Rectal smooth muscle tissue (tissue), 1 donor: ENCODE measurements at regions not wholly inside any gene's neighbourhood (a gene's known extent, or its start where the extent isn't known, plus 50 kb on each side); places are given as distances from the start of the nearest gene placed in this dataset.

Experiments
- H3K27ac ChIP-seq: one replicate; pipeline ENCODE4 v1.7.0; 2013; ENCODE audit warnings: low read depth, low read length, inconsistent platforms
- H3K27me3 ChIP-seq: one replicate; pipeline ENCODE4 v1.7.0; 2013; ENCODE audit warnings: low read length; ENCODE audit not compliant: control insufficient read depth, insufficient read depth
- H3K36me3 ChIP-seq: one replicate; pipeline ENCODE4 v1.7.0; 2013; ENCODE audit warnings: low read length; ENCODE audit not compliant: control insufficient read depth, insufficient read depth
- H3K4me1 ChIP-seq: one replicate; pipeline ENCODE4 v1.7.0; 2013; ENCODE audit warnings: low read length; ENCODE audit not compliant: control insufficient read depth, insufficient read depth
- H3K4me3 ChIP-seq: one replicate; pipeline ENCODE4 v1.7.0; 2013; ENCODE audit warnings: low read length
- H3K9ac ChIP-seq: one replicate; pipeline ENCODE4 v1.7.0; 2013; ENCODE audit warnings: low read length

DNA sequence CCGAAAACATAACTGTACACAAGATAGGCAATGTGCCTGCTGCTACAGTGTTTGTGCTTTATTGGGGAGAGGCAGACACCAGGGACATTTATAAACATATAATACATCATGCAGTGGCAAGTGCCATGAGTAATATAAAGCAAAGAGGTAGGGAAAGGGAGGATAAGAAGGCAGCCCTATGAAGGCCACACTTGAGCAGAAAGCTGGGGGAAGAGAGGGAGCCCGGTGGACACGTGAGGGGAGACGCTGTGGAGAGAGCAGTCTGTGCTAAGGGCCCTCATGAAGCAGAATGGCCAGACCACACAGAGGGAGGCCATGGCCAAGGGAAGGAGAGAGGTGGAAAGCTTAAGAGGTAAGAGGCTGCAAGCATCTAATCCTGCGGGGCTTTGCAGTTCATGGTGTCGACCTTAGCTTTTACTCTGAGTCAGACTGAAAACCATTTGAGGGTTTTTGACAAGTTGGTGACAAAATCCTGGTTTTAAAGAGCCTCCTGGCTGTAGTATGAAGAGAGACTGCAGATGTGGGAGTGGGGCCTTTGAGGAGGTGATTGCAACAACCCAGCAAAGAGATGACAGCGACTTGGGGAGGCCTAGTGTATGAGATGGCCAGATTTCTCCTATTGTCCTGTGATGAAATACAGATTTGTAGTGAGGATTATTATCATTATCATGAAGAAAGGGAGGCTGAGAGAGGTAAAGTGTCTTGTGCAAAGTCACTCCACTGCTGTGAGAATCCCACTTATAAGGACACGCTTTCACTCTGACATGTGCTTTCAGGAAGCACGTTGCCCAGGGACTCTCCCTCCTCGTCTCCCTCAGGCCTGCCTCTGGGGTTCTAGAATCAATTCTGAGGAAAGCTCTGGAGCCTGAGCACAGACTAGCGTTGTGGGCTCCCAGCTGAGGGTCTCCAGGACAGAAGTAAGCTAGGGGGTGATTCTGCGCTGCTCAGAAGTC lies 192.9 kb downstream of the RHOU start:
- no peaks in the 10 kb centered on the region for H3K36me3 ChIP-seq
- peaks cover 2% of the 10 kb centered on the region for H3K4me1 ChIP-seq
- H3K27me3 ChIP-seq = no peaks in the 10 kb centered on the region
- H3K4me3 ChIP-seq = no peak overlapping the region
- H3K9ac ChIP-seq = no peak overlapping the region
- no peak overlapping the region for H3K27ac ChIP-seq

GRCh38 chr1:228929476-228930027 lies 194.3 kb downstream of the RHOU start:
- Histone ChIP-seq H3K4me3 (no peak overlapping the region), H3K36me3 (no peaks in the 10 kb centered on the region), H3K4me1 (no peaks in the 10 kb centered on the region), H3K9ac (no peak overlapping the region), H3K27me3 (no peaks in the 10 kb centered on the region), H3K27ac (no peak overlapping the region)

- H3K27ac ChIP-seq = no peak overlapping the region
- no peak overlapping the region for H3K9ac ChIP-seq
- H3K4me3 ChIP-seq = no peak overlapping the region
- no peaks in the 10 kb centered on the region for H3K36me3 ChIP-seq
- H3K4me1 ChIP-seq = no peaks in the 10 kb centered on the region
- H3K27me3 ChIP-seq = no peaks in the 10 kb centered on the region
Measured at GRCh38 chr1:228930479-228930957, 195.2 kb downstream of the RHOU start.

DNA sequence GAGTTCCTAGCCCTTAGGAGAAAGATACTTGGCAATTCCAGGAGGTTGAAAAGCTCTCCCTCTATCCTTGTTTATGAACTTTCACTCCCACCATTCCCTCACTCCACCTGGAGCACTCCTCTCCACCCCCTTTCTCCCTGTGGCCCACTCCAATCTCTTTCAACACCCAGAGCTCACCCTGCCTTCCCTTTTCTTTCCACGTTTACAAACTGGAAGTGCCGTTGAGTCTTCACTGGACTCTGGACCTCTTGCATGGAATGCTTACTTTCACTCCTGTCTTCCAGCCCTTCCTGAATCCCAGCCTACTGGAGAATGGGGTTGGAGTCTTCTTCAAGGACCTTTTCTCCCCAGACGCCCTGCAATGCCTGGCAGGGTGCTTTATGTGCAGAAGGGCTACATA lies 198.5 kb downstream of the RHOU start:
- Histone ChIP-seq H3K4me3 (no peak overlapping the region), H3K4me1 (no peaks in the 10 kb centered on the region), H3K36me3 (no peaks in the 10 kb centered on the region), H3K9ac (no peak overlapping the region), H3K27ac (no peak overlapping the region), H3K27me3 (no peaks in the 10 kb centered on the region)

DNA sequence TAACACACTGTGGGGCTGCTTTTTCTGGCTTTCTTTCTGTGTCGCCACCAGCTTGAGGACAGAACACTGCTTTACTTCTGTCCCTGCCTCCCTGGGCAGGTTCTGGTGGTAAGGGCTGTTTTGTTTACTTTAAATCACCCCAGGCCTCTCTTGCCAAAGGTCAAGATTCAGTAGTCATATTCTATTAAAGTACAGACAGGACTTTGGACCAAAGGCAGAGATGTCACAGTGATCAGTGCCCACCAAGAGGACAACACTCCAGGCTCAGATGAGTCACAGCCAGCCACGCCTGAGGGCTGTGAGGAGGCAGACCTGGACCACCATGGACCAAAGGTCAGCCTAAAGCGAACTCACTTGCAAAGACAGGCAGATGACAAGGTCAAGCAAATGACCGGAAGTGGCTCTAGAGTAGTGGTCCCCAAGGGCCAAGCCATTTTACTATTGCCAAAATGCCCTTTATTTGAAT lies 200.0 kb downstream of the RHOU start:
- H3K36me3 ChIP-seq = no peaks in the 10 kb centered on the region
- no peaks in the 10 kb centered on the region for H3K27me3 ChIP-seq
- H3K4me3 ChIP-seq = no peak overlapping the region
- no peak overlapping the region for H3K9ac ChIP-seq
- H3K27ac ChIP-seq = no peak overlapping the region
- H3K4me1 ChIP-seq = no peaks in the 10 kb centered on the region

DNA sequence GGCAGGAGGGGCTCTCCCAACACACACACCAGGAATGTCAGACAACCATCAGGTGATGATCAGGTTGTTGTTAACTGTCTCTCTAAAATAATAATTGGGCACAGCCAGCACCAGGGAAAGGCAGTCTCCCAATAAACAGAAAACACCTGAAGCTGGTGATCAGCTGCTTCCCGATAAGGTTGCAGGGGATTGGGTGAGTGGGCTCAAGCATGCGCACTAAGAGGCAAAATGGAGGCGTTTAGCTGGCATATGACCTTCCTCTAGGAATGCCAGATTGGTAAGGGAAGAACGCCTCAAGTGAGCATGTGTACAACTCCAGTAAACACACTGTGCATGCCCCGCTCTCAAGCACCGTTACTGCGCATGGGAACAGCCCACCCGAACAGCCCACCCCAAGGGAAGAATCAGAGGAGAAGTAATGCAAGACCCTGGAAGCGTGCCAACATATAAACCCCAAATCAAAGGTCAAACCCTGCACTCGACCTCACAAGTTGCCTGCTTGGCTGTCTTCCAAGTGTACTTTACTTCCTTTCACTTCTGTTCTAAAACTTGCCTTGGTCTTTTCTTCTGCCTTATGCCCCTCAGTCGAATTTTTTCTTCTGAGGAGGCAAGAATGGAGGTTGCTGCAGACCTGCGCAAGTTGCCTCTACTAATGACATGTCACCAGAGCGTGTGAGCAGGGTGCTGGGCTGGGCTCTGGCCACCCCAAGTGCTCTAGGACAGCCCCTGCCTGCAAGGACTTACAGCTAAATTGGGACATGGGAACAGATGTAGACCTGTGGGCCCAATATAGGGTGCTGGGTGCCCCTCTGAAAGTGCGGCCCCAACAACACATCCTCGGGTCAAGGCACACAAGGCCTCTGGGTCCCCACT lies 200.8 kb downstream of the RHOU start:
- Histone ChIP-seq H3K27ac (no peak overlapping the region), H3K36me3 (no peaks in the 10 kb centered on the region), H3K27me3 (no peaks in the 10 kb centered on the region), H3K9ac (no peak overlapping the region), H3K4me1 (no peaks in the 10 kb centered on the region), H3K4me3 (no peak overlapping the region)

DNA sequence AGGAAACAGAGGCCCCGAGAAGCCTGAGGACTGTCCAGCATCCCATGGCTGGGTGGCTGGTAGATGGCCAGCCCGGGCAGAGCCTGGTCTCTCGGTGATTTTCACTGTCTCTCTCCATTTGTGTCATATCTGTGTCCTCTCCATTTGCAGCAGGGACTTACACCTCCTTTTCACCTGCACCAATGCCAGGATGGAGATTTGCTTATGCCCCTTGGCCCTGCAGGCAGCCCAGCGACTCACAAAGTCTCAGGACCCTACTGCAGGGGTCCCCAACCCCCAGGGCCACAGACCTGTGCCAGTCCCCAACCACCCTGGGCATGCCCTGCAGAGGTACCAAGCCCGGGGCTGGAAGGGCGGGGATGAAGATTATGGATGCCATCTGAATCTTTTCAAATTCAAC lies 201.6 kb downstream of the RHOU start:
- Histone ChIP-seq H3K27me3 (no peaks in the 10 kb centered on the region), H3K4me1 (no peaks in the 10 kb centered on the region), H3K36me3 (no peaks in the 10 kb centered on the region), H3K27ac (no peak overlapping the region), H3K4me3 (no peak overlapping the region), H3K9ac (no peak overlapping the region)

- Histone ChIP-seq H3K4me3 (no peak overlapping the region), H3K36me3 (no peaks in the 10 kb centered on the region), H3K9ac (no peak overlapping the region), H3K27ac (no peak overlapping the region), H3K27me3 (no peaks in the 10 kb centered on the region), H3K4me1 (no peaks in the 10 kb centered on the region)
Measured at GRCh38 chr1:228937351-228937750, 202.1 kb downstream of the RHOU start.

DNA sequence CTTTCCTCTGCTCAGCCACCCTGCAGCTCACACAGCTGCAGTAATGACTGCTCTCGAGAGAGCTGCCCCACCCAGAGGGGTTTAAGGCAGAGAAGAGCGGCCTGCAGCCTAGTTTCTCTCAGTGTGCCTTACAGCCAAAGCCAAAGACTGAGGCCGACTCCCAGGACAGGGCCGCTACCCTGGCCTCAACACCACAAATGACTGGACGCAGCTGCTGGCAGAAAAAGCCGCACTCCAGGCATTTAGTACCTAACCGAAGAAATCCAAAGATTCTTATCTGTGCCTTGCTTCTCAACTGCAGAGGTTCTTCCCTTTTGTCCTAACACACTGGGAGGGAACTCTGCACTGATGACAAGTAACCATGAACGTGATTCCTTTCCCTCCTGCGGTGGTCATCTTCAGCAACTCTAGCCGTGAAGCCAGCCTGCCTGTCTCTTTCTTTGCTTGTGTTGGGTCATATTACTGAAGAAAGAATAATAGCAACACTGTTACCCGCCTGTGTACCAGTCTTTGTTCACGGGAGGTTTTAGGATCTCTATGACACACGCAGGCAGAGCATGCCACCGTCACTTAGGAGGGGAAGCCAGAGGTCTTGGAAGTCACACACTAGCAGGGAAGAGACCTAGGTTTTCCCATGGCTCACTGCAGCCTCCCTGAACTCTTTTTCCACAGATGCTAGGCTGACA lies 202.7 kb downstream of the RHOU start:
- H3K27me3 ChIP-seq = no peaks in the 10 kb centered on the region
- no peak overlapping the region for H3K27ac ChIP-seq
- H3K4me1 ChIP-seq = no peaks in the 10 kb centered on the region
- no peak overlapping the region for H3K9ac ChIP-seq
- no peak overlapping the region for H3K4me3 ChIP-seq
- H3K36me3 ChIP-seq = no peaks in the 10 kb centered on the region

GRCh38 chr1:228938537-228938901 lies 203.2 kb downstream of the RHOU start:
- Histone ChIP-seq H3K4me3 (no peak overlapping the region), H3K36me3 (no peaks in the 10 kb centered on the region), H3K4me1 (no peaks in the 10 kb centered on the region), H3K9ac (no peak overlapping the region), H3K27ac (no peak overlapping the region), H3K27me3 (no peaks in the 10 kb centered on the region)

DNA sequence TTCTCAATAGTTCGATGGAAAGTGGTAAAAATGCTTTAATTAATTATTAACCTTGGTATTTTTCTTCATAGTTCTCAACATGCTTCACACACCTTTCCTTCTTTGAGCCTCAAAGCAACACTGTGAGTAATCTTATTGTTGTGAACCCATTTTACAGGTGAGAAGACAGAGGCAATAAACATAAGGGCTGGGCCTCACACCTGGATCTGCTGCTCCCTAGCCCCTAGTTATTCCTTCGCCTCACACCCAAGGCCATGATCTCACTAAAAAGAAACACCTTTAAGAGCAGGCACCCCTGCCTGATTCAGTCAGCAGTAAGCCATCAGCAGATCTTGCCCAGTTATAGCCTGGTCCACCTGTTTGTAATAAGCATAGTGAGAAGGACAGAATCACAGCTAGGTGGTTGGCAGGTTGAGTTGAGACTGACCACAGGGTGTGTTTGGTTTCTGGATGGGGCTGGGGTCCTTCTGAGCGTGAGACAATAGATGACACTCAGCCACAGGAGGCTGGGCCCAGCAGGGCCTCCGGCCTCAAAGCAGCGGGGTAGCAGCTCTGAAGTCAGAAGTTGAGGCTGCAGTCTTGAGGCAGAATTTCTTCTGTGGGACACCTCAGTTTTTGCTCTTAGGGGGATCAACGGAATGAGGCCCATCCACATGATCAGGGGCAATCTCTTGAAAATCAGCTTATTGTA lies 203.9 kb downstream of the RHOU start:
- Histone ChIP-seq H3K4me1 (no peaks in the 10 kb centered on the region), H3K27me3 (no peaks in the 10 kb centered on the region), H3K27ac (no peak overlapping the region), H3K9ac (no peak overlapping the region), H3K36me3 (no peaks in the 10 kb centered on the region), H3K4me3 (no peak overlapping the region)
